DOHH2 (cell line): ENCODE measurements at regions not wholly inside any gene's neighbourhood (a gene's known extent, or its start where the extent isn't known, plus 50 kb on each side); places are given as distances from the start of the nearest gene placed in this dataset.

Source experiments
- H3F3A ChIP-seq: fragments of 200-600 bp; sonication (generic), shearing (Covaris generic); 2 replicates; pipeline ENCODE4 v1.6.0; 2016; ENCODE audit warnings: antibody characterized with exemption, mild to moderate bottlenecking; ENCODE audit not compliant: control insufficient read depth, insufficient read depth
- H3K27ac ChIP-seq: fragments of 200-600 bp; sonication (generic); 2 replicates; pipeline ENCODE4 v1.5.1; 2014; ENCODE audit warnings: low read depth, mild to moderate bottlenecking, low read length, moderate library complexity
- H3K27me3 ChIP-seq: fragments of 200-600 bp; sonication (generic); 2 replicates; pipeline ENCODE4 v1.6.1; 2014; ENCODE audit warnings: mild to moderate bottlenecking, low read length, mixed read lengths; ENCODE audit not compliant: control insufficient read depth
- H3K36me3 ChIP-seq: fragments of 200-600 bp; sonication (generic); 2 replicates; pipeline ENCODE4 v1.6.1; 2014; ENCODE audit warnings: mild to moderate bottlenecking, low read length, moderate library complexity, mixed read lengths; ENCODE audit not compliant: control insufficient read depth
- H3K4me1 ChIP-seq: fragments of 200-600 bp; sonication (generic); 2 replicates; pipeline ENCODE4 v1.6.1; 2014; ENCODE audit warnings: mild to moderate bottlenecking, low read length, mixed read lengths; ENCODE audit not compliant: control insufficient read depth
- H3K4me2 ChIP-seq: fragments of 200-600 bp; sonication (generic); 2 replicates; pipeline ENCODE4 v1.6.0; 2014; ENCODE audit warnings: mild to moderate bottlenecking, low read length, moderate library complexity
- H3K4me3 ChIP-seq: fragments of 200-600 bp; sonication (generic); 2 replicates; pipeline ENCODE4 v1.5.1; 2014; ENCODE audit warnings: mild to moderate bottlenecking, low read length, mixed read lengths
- H3K79me2 ChIP-seq: fragments of 200-600 bp; sonication (generic); 2 replicates; pipeline ENCODE4 v1.6.1; 2014; ENCODE audit warnings: mild to moderate bottlenecking, low read length, mixed read lengths; ENCODE audit not compliant: control insufficient read depth
- H3K9me2 ChIP-seq: fragments of 200-600 bp; sonication (generic); replicated peaks from 2 replicates; pipeline ENCODE4 v1.6.1; 2014; ENCODE audit warnings: mild to moderate bottlenecking, low read length, mixed read lengths; ENCODE audit not compliant: control insufficient read depth
- H3K9me3 ChIP-seq: fragments of 200-600 bp; sonication (generic); 2 replicates; pipeline ENCODE4 v1.6.1; 2014; ENCODE audit warnings: antibody characterized with exemption, low read length, mixed read lengths; ENCODE audit not compliant: control insufficient read depth, insufficient read depth
- H4K20me1 ChIP-seq: fragments of 200-600 bp; sonication (generic); 2 replicates; pipeline ENCODE4 v1.6.0; 2014; ENCODE audit warnings: low read depth, mild to moderate bottlenecking, antibody characterized with exemption, low read length, moderate library complexity; ENCODE audit not compliant: control insufficient read depth, insufficient read depth
- EZH2phosphoT487 ChIP-seq: fragments of 200-600 bp; sonication (generic); IDR thresholded peaks from 2 replicates; pipeline ENCODE4 v1.6.1; 2017; ENCODE audit warnings: borderline replicate concordance, mild to moderate bottlenecking, antibody characterized with exemption, low read length, moderate library complexity, mixed read lengths
- TF ChIP-seq, protein P1 (sequence below): fragments of 200-600 bp; sonication (generic); IDR thresholded peaks from one replicate; pipeline ENCODE4 v1.5.1; 2014; ENCODE audit warnings: antibody characterized with exemption, mild to moderate bottlenecking, low read depth, low read length; ENCODE audit not compliant: poor library complexity, severe bottlenecking

DNA sequence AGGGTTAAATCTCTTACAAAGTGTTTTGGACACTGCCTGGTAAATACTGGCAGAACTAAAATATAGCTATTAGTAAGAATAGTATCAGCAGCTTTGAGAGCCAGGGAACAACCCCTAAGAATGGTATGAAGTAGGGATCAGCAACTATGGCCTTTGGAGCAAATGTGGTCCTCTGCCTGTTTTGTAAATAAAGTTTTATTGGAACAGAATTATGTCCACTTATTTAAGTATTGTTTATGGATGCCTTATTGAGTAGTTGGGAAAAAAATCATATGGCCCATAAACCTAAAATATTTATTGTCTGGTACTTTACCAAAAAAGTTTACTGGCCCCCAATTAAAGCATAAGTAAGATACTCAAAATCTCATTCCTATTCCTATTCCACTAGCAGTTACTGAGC is 182.2 kb downstream of the PALM2AKAP2 start:
- Histone ChIP-seq H4K20me1 (no peaks in the 10 kb centered on the region), H3K9me2 (no peaks in the 10 kb centered on the region), H3K4me3 (no peak overlapping the region), H3K4me1 (peaks cover 51% of the 10 kb centered on the region), H3K9me3 (no peaks in the 10 kb centered on the region), H3K79me2 (no peaks in the 10 kb centered on the region), H3F3A (peaks cover 9% of the 10 kb centered on the region), H3K27me3 (no peaks in the 10 kb centered on the region), H3K36me3 (no peaks in the 10 kb centered on the region), H3K27ac (no peak overlapping the region), H3K4me2 (no peak overlapping the region)
- TF ChIP-seq, protein P1, sequence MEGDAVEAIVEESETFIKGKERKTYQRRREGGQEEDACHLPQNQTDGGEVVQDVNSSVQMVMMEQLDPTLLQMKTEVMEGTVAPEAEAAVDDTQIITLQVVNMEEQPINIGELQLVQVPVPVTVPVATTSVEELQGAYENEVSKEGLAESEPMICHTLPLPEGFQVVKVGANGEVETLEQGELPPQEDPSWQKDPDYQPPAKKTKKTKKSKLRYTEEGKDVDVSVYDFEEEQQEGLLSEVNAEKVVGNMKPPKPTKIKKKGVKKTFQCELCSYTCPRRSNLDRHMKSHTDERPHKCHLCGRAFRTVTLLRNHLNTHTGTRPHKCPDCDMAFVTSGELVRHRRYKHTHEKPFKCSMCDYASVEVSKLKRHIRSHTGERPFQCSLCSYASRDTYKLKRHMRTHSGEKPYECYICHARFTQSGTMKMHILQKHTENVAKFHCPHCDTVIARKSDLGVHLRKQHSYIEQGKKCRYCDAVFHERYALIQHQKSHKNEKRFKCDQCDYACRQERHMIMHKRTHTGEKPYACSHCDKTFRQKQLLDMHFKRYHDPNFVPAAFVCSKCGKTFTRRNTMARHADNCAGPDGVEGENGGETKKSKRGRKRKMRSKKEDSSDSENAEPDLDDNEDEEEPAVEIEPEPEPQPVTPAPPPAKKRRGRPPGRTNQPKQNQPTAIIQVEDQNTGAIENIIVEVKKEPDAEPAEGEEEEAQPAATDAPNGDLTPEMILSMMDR, result no peak
- no peak for TF ChIP-seq EZH2phosphoT487

DNA sequence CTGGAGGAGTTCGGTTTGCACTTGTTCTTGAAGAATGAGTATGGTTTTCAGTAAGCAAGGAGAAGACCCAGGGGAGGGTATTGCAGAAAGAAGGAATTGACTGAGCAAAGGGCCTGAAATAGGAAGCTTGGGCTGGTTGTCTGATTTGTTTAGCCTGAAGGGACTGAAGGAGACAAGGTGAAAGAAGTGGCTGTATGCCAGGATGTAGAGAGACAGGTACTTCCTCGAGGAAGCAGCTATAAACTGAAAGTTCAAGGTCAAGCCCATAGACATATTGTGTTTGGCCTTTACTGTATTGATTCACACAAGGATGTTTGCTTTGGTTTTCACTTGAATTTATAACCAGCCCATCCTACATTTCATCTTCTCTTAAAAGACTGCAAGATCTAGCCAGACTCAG is 183.1 kb downstream of the PALM2AKAP2 start:
- TF ChIP-seq EZH2phosphoT487, result no peak
- TF ChIP-seq, protein P1, result no peak
- Histone ChIP-seq H3K4me3 (no peak overlapping the region), H3K4me1 (peaks cover 54% of the 10 kb centered on the region), H3K27ac (no peak overlapping the region), H3K9me3 (no peaks in the 10 kb centered on the region), H4K20me1 (no peaks in the 10 kb centered on the region), H3K27me3 (no peaks in the 10 kb centered on the region), H3K9me2 (no peaks in the 10 kb centered on the region), H3K4me2 (no peak overlapping the region), H3K79me2 (no peaks in the 10 kb centered on the region), H3K36me3 (no peaks in the 10 kb centered on the region), H3F3A (peaks cover 15% of the 10 kb centered on the region)

DNA sequence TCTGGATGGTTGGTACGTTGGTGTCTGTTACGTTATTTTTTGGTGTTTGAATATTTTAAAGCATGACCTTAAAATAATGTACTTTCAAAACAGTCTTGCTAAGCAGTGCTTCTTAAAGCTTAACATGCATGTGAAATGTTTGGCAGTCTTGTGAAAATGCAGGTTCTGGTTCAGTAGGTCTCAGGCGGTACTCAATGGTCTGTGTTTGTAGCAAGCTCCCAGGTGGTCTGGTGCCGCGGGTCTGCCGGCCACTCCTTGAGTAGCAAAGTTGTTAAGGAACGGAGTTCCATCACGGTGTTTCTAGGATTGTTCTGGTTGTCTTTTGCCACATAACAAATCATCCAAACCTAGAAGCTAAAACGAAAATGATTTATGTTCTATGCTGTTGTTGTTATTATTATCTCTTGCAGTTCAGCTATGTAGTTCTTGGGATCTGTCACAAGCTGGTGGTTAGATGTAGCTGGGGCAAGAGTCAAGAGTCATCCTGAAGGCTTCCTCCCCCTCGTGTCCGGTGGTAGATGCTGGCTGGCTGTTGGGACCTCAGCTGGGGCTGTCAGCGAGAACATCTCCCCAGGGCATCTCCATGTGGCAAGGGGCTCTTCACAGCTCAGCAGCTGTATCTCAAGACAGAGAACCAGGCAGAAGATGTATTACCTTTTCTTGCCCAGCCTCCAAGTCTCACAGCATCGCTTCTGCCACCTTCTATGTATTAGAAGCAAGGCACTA is 186.8 kb downstream of the PALM2AKAP2 start:
- Histone ChIP-seq H4K20me1 (no peaks in the 10 kb centered on the region), H3K9me3 (no peaks in the 10 kb centered on the region), H3K27ac (peak overlapping the region; percentile 96), H3K9me2 (no peaks in the 10 kb centered on the region), H3K36me3 (no peaks in the 10 kb centered on the region; the same call in 1 of the 2 replicates), H3K4me2 (peak overlapping the region; percentile 83), H3K4me3 (peak overlapping the region; percentile 64), H3F3A (peaks cover 31% of the 10 kb centered on the region), H3K27me3 (no peaks in the 10 kb centered on the region), H3K79me2 (no peaks in the 10 kb centered on the region), H3K4me1 (peaks cover 80% of the 10 kb centered on the region)
- TF ChIP-seq EZH2phosphoT487, result no peak
- TF ChIP-seq, protein P1, result no peak
